Tibial nerve (tissue), 3 donors: ENCODE measurements at regions not wholly inside any gene's neighbourhood (a gene's known extent, or its start where the extent isn't known, plus 50 kb on each side); places are given as distances from the start of the nearest gene placed in this dataset.
A peak's percentile ranks its signal among the peaks of the same experiment; 100 is the strongest.

Experiments used
- CTCF ChIP-seq, 5 experiments: fragments of 200-600 bp in 3 of 5; fragments of 450-650 bp in 2 of 5; sonication (generic) in 3 of 5; IDR thresholded peaks; one replicate each; pipeline ENCODE4 v1.5.1; 2016 to 2019; ENCODE audit warnings: antibody characterized with exemption in 5 of 5, mild to moderate bottlenecking in 3 of 5, moderate library complexity in 2 of 5
- POLR2A ChIP-seq, 2 donors: fragments of 450-650 bp; IDR thresholded peaks; one replicate each; pipeline ENCODE4 v1.6.1; 2017; ENCODE audit warnings: antibody characterized with exemption in 2 of 2, mild to moderate bottlenecking in 2 of 2, moderate library complexity in 2 of 2

GRCh38 chrX:54639346-54640102 lies 109.5 kb downstream of the GNL3L start:
- TF ChIP-seq CTCF (IDR thresholded peaks at IDR 0.05) (peak; percentile 44 to 78 (median 56)), POLR2A (IDR thresholded peaks at IDR 0.05) (peak; percentile 13 to 69)
